ENCODE measurements at regions not wholly inside any gene's neighbourhood (a gene's known extent, or its start where the extent isn't known, plus 50 kb on each side); places are given as distances from the start of the nearest gene placed in this dataset.

DNA sequence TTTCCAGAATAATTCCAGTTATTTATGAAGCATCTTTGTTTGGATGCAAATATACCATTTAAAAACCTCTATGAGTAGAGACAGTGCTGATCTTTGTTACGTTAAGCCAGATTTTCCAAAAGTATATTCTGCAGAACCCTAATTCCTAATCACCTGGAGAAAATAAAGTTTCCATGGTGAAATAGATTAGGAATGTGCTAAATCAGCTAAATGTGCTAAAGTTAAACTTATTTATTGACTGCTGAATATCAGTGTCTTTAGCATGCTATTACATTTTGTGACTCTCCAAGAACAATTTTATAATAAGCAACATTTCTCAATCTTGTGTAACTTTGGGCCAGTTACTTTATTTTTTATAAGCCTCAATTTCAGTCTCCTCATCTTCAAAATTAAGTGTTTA is 196.3 kb upstream of the NFIA start:
- DNase-seq = no peak
- Histone ChIP-seq H4K8ac (ENCODE audit: low read length) (no peak overlapping the region), H3K4me3 (ENCODE audit: insufficient read depth in 1 of 2, low read depth in 1 of 2, low read length in 2 of 2) (no peak overlapping the region), H3K9ac (ENCODE audit: low read length) (no peak overlapping the region), H2AFZ (ENCODE audit: low read depth, low read length) (no peak overlapping the region), H3K4me1 (ENCODE audit: control insufficient read depth, insufficient read depth, low read depth, low read length) (peaks cover 4% of the 10 kb centered on the region), H2BK15ac (ENCODE audit: low read depth, poor library complexity, severe bottlenecking) (no peak overlapping the region), H3K27me3 (ENCODE audit: control insufficient read depth in 1 of 2, insufficient read depth in 1 of 2, low read length in 2 of 2) (peaks cover 0 to 12% of the 10 kb centered on the region in 2 experiments), H2BK12ac (ENCODE audit: low read length in 2 of 2) (no peak overlapping the region), H3K4ac (ENCODE audit: low read depth in 1 of 2, low read length in 2 of 2) (no peak overlapping the region), H2AK5ac (ENCODE audit: low read length, severe bottlenecking) (no peak overlapping the region), H3K4me2 (ENCODE audit: low read length, poor library complexity, severe bottlenecking) (no peak overlapping the region), H3K79me1 (replicated peaks; ENCODE audit: low read length, poor library complexity, severe bottlenecking) (no peaks in the 10 kb centered on the region), H2BK5ac (ENCODE audit: low read depth, low read length, poor library complexity, severe bottlenecking) (no peak overlapping the region), H3K36me3 (ENCODE audit: control insufficient read depth in 1 of 2, insufficient read depth in 2 of 2, low read depth in 1 of 2, low read length in 2 of 2) (no peaks in the 10 kb centered on the region), H3K9me3 (ENCODE audit: control insufficient read depth, low read length) (no peaks in the 10 kb centered on the region), H3K18ac (ENCODE audit: low read depth in 1 of 2, low read length in 2 of 2) (no peak overlapping the region), H3K14ac (ENCODE audit: low read length in 2 of 2) (no peak overlapping the region), H3K23ac (ENCODE audit: low read length in 2 of 2) (no peak overlapping the region), H2BK120ac (ENCODE audit: low read depth, low read length) (no peak overlapping the region), H4K91ac (ENCODE audit: low read length) (no peak overlapping the region), H3K27ac (ENCODE audit: low read length, poor library complexity, severe bottlenecking) (no peak overlapping the region)
- WGBS = no CpG with 5 or more reads among the region's 1 CpG

DNA sequence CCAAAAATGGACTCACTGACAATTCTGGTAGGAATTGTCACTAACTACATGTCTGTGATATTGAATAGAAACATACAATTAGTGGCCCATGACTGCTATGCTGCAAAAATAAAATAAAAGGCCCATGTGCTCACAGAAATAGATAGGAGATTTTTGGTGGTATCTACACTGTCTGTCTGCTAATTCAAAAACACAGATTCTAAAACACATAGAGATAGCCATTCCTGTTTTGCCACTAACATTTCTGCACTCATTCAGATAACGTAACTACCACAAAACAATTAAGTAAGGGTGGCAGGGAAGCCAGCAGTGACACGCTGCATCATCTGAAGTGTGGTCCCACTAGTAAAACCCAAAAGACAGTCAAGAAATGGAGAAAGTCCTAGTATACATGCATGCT is 202.2 kb upstream of the NFIA start:
- H4K8ac ChIP-seq (ENCODE audit: low read length) = no peak overlapping the region
- H3K4me2 ChIP-seq (ENCODE audit: low read length, poor library complexity, severe bottlenecking) = no peak overlapping the region
- H3K4ac ChIP-seq (ENCODE audit: low read depth in 1 of 2, low read length in 2 of 2) = no peak overlapping the region
- no peak overlapping the region for H2BK15ac ChIP-seq (ENCODE audit: low read depth, poor library complexity, severe bottlenecking)
- H3K14ac ChIP-seq (ENCODE audit: low read length in 2 of 2) = no peak overlapping the region
- H2BK5ac ChIP-seq (ENCODE audit: low read depth, low read length, poor library complexity, severe bottlenecking) = no peak overlapping the region
- no peak overlapping the region for H3K18ac ChIP-seq (ENCODE audit: low read depth in 1 of 2, low read length in 2 of 2)
- no peak overlapping the region for H3K9ac ChIP-seq (ENCODE audit: low read length)
- no peak overlapping the region for H3K23ac ChIP-seq (ENCODE audit: low read length in 2 of 2)
- no peak overlapping the region for H2AFZ ChIP-seq (ENCODE audit: low read depth, low read length)
- H2BK120ac ChIP-seq (ENCODE audit: low read depth, low read length) = no peak overlapping the region
- no peak overlapping the region for H2AK5ac ChIP-seq (ENCODE audit: low read length, severe bottlenecking)
- H3K4me1 ChIP-seq (ENCODE audit: control insufficient read depth, insufficient read depth, low read depth, low read length) = no peaks in the 10 kb centered on the region
- no peak for DNase-seq
- H3K36me3 ChIP-seq (ENCODE audit: control insufficient read depth in 1 of 2, insufficient read depth in 2 of 2, low read depth in 1 of 2, low read length in 2 of 2) = no peaks in the 10 kb centered on the region
- no peak overlapping the region for H2BK12ac ChIP-seq (ENCODE audit: low read length in 2 of 2)
- H3K27me3 ChIP-seq (ENCODE audit: control insufficient read depth in 1 of 2, insufficient read depth in 1 of 2, low read length in 2 of 2) = no peaks in the 10 kb centered on the region
- H4K91ac ChIP-seq (ENCODE audit: low read length) = no peak overlapping the region
- H3K4me3 ChIP-seq (ENCODE audit: insufficient read depth in 1 of 2, low read depth in 1 of 2, low read length in 2 of 2) = no peak overlapping the region
- H3K79me1 ChIP-seq (replicated peaks; ENCODE audit: low read length, poor library complexity, severe bottlenecking) = no peaks in the 10 kb centered on the region
- no peaks in the 10 kb centered on the region for H3K9me3 ChIP-seq (ENCODE audit: control insufficient read depth, low read length)
- no peak overlapping the region for H3K27ac ChIP-seq (ENCODE audit: low read length, poor library complexity, severe bottlenecking)
- 56% methylated on average over 1 of the region's 2 CpGs for WGBS

DNA sequence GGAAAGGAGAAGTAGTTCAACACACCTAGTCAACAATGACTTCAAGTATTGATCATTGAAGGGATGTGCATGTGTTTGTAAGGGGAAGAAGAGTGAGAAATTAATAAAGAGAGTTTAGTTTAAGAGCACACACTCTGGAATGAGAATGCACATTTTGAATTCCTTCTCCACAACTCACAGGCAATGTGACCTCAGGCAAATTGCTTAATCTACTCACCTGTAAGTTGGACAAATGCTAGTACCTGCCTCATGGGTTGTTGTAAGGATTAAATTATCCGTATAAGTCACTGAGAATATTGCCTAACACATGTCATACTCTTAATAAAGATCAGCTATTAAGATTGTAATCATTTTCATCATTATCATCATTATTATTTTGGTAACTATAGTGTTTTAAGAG is 204.0 kb upstream of the NFIA start:
- H2BK5ac ChIP-seq (ENCODE audit: low read depth, low read length, poor library complexity, severe bottlenecking) = no peak overlapping the region
- no peak overlapping the region for H3K23ac ChIP-seq (ENCODE audit: low read length in 2 of 2)
- no peaks in the 10 kb centered on the region for H3K27me3 ChIP-seq (ENCODE audit: control insufficient read depth in 1 of 2, insufficient read depth in 1 of 2, low read length in 2 of 2)
- H3K14ac ChIP-seq (ENCODE audit: low read length in 2 of 2) = no peak overlapping the region
- no peak for DNase-seq
- H3K36me3 ChIP-seq (ENCODE audit: control insufficient read depth in 1 of 2, insufficient read depth in 2 of 2, low read depth in 1 of 2, low read length in 2 of 2) = no peaks in the 10 kb centered on the region
- no peak overlapping the region for H2BK120ac ChIP-seq (ENCODE audit: low read depth, low read length)
- H3K4me2 ChIP-seq (ENCODE audit: low read length, poor library complexity, severe bottlenecking) = no peak overlapping the region
- no peak overlapping the region for H3K9ac ChIP-seq (ENCODE audit: low read length)
- no peak overlapping the region for H4K91ac ChIP-seq (ENCODE audit: low read length)
- no peak overlapping the region for H2BK15ac ChIP-seq (ENCODE audit: low read depth, poor library complexity, severe bottlenecking)
- H3K27ac ChIP-seq (ENCODE audit: low read length, poor library complexity, severe bottlenecking) = no peak overlapping the region
- peaks cover 3% of the 10 kb centered on the region for H3K4me1 ChIP-seq (ENCODE audit: control insufficient read depth, insufficient read depth, low read depth, low read length)
- H3K18ac ChIP-seq (ENCODE audit: low read depth in 1 of 2, low read length in 2 of 2) = no peak overlapping the region
- H3K9me3 ChIP-seq (ENCODE audit: control insufficient read depth, low read length) = no peaks in the 10 kb centered on the region
- no peak overlapping the region for H2AK5ac ChIP-seq (ENCODE audit: low read length, severe bottlenecking)
- H3K4ac ChIP-seq (ENCODE audit: low read depth in 1 of 2, low read length in 2 of 2) = no peak overlapping the region
- no peak overlapping the region for H4K8ac ChIP-seq (ENCODE audit: low read length)
- H3K4me3 ChIP-seq (ENCODE audit: insufficient read depth in 1 of 2, low read depth in 1 of 2, low read length in 2 of 2) = no peak overlapping the region
- no peak overlapping the region for H2AFZ ChIP-seq (ENCODE audit: low read depth, low read length)
- no peak overlapping the region for H2BK12ac ChIP-seq (ENCODE audit: low read length in 2 of 2)
- H3K79me1 ChIP-seq (replicated peaks; ENCODE audit: low read length, poor library complexity, severe bottlenecking) = no peaks in the 10 kb centered on the region
- no CpG with 5 or more reads among the region's 1 CpG for WGBS

DNA sequence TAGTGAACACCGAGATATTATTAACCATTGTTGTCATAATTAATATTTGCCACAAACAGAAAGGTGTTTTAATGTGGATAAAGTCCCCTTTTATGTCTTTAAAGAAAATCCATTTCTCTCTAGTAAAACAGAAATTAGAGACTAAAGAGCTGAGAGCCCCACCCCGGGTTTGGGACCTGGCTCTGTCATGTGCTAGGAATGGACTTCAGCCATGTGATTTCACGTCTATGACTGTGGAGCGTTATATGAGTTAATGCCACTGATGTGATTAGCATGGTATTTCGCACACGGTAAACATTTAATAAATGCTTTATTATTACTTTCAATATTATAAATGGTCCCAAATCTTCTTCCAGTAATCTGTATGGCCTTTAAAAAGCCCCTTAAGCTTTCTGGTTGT is 205.0 kb upstream of the NFIA start:
- H3K27me3 ChIP-seq (ENCODE audit: control insufficient read depth in 1 of 2, insufficient read depth in 1 of 2, low read length in 2 of 2) = no peaks in the 10 kb centered on the region
- DNase-seq = no peak
- H3K79me1 ChIP-seq (replicated peaks; ENCODE audit: low read length, poor library complexity, severe bottlenecking) = no peaks in the 10 kb centered on the region
- H3K36me3 ChIP-seq (ENCODE audit: control insufficient read depth in 1 of 2, insufficient read depth in 2 of 2, low read depth in 1 of 2, low read length in 2 of 2) = no peaks in the 10 kb centered on the region
- no peak overlapping the region for H3K14ac ChIP-seq (ENCODE audit: low read length in 2 of 2)
- H2BK12ac ChIP-seq (ENCODE audit: low read length in 2 of 2) = no peak overlapping the region
- no peak overlapping the region for H2BK5ac ChIP-seq (ENCODE audit: low read depth, low read length, poor library complexity, severe bottlenecking)
- H3K4me3 ChIP-seq (ENCODE audit: insufficient read depth in 1 of 2, low read depth in 1 of 2, low read length in 2 of 2) = no peak overlapping the region
- no peaks in the 10 kb centered on the region for H3K9me3 ChIP-seq (ENCODE audit: control insufficient read depth, low read length)
- no peak overlapping the region for H3K18ac ChIP-seq (ENCODE audit: low read depth in 1 of 2, low read length in 2 of 2)
- peaks cover 3% of the 10 kb centered on the region for H3K4me1 ChIP-seq (ENCODE audit: control insufficient read depth, insufficient read depth, low read depth, low read length)
- no peak overlapping the region for H3K23ac ChIP-seq (ENCODE audit: low read length in 2 of 2)
- H2BK120ac ChIP-seq (ENCODE audit: low read depth, low read length) = no peak overlapping the region
- no peak overlapping the region for H4K91ac ChIP-seq (ENCODE audit: low read length)
- H3K4me2 ChIP-seq (ENCODE audit: low read length, poor library complexity, severe bottlenecking) = no peak overlapping the region
- H2BK15ac ChIP-seq (ENCODE audit: low read depth, poor library complexity, severe bottlenecking) = no peak overlapping the region
- 67% methylated on average over 1 of the region's 6 CpGs for WGBS
- no peak overlapping the region for H3K4ac ChIP-seq (ENCODE audit: low read depth in 1 of 2, low read length in 2 of 2)
- H2AFZ ChIP-seq (ENCODE audit: low read depth, low read length) = no peak overlapping the region
- no peak overlapping the region for H3K9ac ChIP-seq (ENCODE audit: low read length)
- H4K8ac ChIP-seq (ENCODE audit: low read length) = no peak overlapping the region
- H3K27ac ChIP-seq (ENCODE audit: low read length, poor library complexity, severe bottlenecking) = no peak overlapping the region
- H2AK5ac ChIP-seq (ENCODE audit: low read length, severe bottlenecking) = no peak overlapping the region
